ENCODE measurements at regions not wholly inside any gene's neighbourhood (a gene's known extent, or its start where the extent isn't known, plus 50 kb on each side); places are given as distances from the start of the nearest gene placed in this dataset.

DNA sequence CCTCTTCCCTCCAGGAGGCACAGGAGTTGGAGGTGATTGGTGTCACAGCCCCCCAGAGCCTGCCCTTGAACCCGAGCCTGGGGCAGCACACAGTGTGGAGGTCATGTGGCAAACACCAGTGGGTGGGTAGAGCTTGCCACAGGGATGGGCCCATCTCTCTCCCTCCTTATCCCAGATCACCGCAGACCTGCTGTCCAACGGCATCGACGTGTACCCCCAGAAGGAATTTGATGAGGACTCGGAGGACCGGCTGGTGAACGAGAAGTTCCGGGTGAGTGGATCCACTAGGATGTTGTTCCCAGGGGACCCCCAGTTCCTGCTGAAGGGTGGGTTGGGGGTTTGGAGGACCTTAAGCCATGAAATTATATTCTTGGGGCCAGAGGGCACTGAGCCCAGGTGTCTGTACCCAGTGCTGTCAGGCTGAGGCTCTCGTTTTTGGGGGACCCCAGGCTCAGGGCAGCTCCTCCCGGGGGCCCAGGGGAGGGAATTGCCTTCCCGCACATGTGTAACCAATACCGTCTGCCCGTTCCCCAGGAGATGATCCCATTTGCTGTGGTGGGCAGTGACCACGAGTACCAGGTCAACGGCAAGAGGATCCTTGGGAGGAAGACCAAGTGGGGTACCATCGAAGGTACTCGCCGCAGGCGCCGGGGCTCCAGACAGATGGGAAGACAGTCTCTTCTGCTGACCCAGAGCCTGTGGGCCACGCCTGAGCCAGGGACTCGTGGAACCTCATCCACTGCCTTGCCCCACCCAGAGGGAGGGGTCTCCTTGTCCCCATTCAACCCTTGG is 351.9 kb downstream of the SEC14L1 start:
- Histone ChIP-seq H3K9me3 (ENCODE audit: low read depth, low read length) (no peaks in the 10 kb centered on the region), H4K20me1 (ENCODE audit: insufficient read depth, low read length) (peaks cover 64% of the 10 kb centered on the region), H3K27ac (ENCODE audit: low read depth, low read length) (no peak overlapping the region), H3K79me2 (ENCODE audit: insufficient read depth, low read length) (peaks cover 52% of the 10 kb centered on the region), H3K36me3 (ENCODE audit: insufficient read depth, low read length) (peaks cover 77% of the 10 kb centered on the region), H2AFZ (ENCODE audit: low read length) (no peak overlapping the region), H3K4me3 (ENCODE audit: insufficient read depth, low read length) (no peak overlapping the region), H3K4me1 (ENCODE audit: insufficient read depth, low read length) (peaks cover 5% of the 10 kb centered on the region), H3K27me3 (ENCODE audit: insufficient read depth, low read length) (no peaks in the 10 kb centered on the region), H3K4me2 (ENCODE audit: insufficient read depth, low read length) (no peak overlapping the region)
- TF ChIP-seq, protein P1, sequence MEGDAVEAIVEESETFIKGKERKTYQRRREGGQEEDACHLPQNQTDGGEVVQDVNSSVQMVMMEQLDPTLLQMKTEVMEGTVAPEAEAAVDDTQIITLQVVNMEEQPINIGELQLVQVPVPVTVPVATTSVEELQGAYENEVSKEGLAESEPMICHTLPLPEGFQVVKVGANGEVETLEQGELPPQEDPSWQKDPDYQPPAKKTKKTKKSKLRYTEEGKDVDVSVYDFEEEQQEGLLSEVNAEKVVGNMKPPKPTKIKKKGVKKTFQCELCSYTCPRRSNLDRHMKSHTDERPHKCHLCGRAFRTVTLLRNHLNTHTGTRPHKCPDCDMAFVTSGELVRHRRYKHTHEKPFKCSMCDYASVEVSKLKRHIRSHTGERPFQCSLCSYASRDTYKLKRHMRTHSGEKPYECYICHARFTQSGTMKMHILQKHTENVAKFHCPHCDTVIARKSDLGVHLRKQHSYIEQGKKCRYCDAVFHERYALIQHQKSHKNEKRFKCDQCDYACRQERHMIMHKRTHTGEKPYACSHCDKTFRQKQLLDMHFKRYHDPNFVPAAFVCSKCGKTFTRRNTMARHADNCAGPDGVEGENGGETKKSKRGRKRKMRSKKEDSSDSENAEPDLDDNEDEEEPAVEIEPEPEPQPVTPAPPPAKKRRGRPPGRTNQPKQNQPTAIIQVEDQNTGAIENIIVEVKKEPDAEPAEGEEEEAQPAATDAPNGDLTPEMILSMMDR (IDR thresholded peaks at IDR 0.05; ENCODE audit: extremely low read depth, low read depth, low read length), result no peak
- peak; percentile 85 for DNase-seq (ENCODE audit: insufficient read length, low spot score, missing footprints)

DNA sequence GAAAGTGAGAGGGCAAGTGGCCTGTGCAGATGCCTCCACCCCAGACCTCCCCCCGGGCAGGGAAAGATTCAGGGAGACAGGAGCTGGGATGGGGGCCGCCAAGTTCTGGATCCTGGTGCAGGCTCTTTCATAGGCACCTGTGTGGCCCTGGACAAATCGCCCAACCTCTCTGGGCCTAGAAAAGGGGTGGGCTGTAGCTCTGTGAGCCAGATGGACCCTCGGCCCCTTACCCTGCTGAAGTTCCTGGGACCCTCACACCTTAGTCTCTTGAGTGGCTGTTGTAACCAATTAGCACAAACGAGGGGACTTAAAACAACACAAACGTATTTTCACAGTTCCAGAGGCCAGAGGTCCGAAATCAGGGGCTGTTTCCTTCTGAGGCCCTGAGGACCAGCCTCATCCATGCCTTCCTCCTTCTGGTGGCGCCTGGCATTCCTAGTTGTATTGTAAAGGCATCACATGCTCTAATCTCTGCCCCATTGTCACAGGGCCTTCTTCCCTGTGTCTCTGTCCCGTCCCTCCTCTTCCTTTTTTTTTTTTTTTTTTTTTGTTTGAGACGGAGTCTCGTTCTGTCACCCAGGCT is 352.6 kb downstream of the SEC14L1 start:
- Histone ChIP-seq H3K79me2 (ENCODE audit: insufficient read depth, low read length) (peaks cover 45% of the 10 kb centered on the region), H3K4me1 (ENCODE audit: insufficient read depth, low read length) (peaks cover 5% of the 10 kb centered on the region), H4K20me1 (ENCODE audit: insufficient read depth, low read length) (peaks cover 57% of the 10 kb centered on the region)

DNA sequence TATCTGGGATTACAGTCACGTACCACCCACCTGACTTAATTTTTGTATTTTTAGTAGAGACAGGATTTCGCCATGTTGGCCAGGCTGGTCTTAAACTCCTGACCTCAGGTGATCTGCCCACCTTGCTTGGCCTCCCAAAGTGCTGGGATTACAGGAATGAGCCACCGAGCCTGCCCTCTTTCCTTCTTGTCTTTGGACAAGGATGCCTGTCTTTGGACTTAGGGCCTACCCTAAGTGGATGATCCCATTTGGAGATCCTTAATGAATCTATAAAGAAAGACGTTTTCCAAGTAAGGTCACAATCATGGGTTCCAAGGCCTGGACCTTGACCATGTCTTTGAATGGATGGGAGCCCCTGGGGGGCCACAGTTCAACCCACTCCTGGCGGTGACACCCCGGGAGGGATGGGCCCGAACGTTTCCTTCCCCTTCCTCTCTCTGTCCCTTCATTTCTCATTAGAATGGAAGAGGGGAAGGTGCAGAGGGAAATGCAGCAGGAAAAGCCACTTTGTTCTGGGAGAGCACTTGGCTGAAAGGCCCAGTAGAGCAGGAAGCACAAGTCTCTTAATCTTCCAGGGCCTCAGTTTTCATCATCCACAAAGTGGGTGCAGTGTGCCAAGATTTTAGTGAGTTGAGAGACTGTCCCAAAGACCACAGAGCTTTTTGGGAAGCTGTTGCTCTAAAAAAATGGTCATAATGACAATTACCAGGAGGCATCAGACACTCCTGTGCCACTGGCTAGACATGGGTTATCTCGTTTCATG is 353.3 kb downstream of the SEC14L1 start:
- no peaks in the 10 kb centered on the region for H3K9me3 ChIP-seq (ENCODE audit: low read depth, low read length)
- H3K36me3 ChIP-seq (ENCODE audit: insufficient read depth, low read length), result peaks cover 67% of the 10 kb centered on the region
- TF ChIP-seq, protein P1 (IDR thresholded peaks at IDR 0.05; ENCODE audit: extremely low read depth, low read depth, low read length), result no peak
- H2AFZ ChIP-seq (ENCODE audit: low read length), result no peak overlapping the region
- no peak overlapping the region for H3K4me2 ChIP-seq (ENCODE audit: insufficient read depth, low read length)
- peak; percentile 50 for DNase-seq (ENCODE audit: insufficient read length, low spot score, missing footprints)
- H3K79me2 ChIP-seq (ENCODE audit: insufficient read depth, low read length), result peaks cover 38% of the 10 kb centered on the region
- H3K27me3 ChIP-seq (ENCODE audit: insufficient read depth, low read length), result no peaks in the 10 kb centered on the region
- peaks cover 5% of the 10 kb centered on the region for H3K4me1 ChIP-seq (ENCODE audit: insufficient read depth, low read length)
- peak overlapping the region; percentile 46 for H3K27ac ChIP-seq (ENCODE audit: low read depth, low read length)
- H4K20me1 ChIP-seq (ENCODE audit: insufficient read depth, low read length), result peaks cover 50% of the 10 kb centered on the region
- no peak overlapping the region for H3K4me3 ChIP-seq (ENCODE audit: insufficient read depth, low read length)

More for the DNA sequence above, 352.6 kb downstream of the SEC14L1 start:
- no peak overlapping the region for H3K4me2 ChIP-seq (ENCODE audit: insufficient read depth, low read length)
- no peak for DNase-seq (ENCODE audit: insufficient read length, low spot score, missing footprints)
- TF ChIP-seq, protein P1 (IDR thresholded peaks at IDR 0.05; ENCODE audit: extremely low read depth, low read depth, low read length), result no peak
- no peak overlapping the region for H2AFZ ChIP-seq (ENCODE audit: low read length)
- no peaks in the 10 kb centered on the region for H3K27me3 ChIP-seq (ENCODE audit: insufficient read depth, low read length)
- H3K36me3 ChIP-seq (ENCODE audit: insufficient read depth, low read length), result peaks cover 70% of the 10 kb centered on the region
- H3K27ac ChIP-seq (ENCODE audit: low read depth, low read length), result no peak overlapping the region
- H3K9me3 ChIP-seq (ENCODE audit: low read depth, low read length), result no peaks in the 10 kb centered on the region
- H3K4me3 ChIP-seq (ENCODE audit: insufficient read depth, low read length), result no peak overlapping the region
